Adrenal gland (tissue), 9 donors: ENCODE measurements at regions not wholly inside any gene's neighbourhood (a gene's known extent, or its start where the extent isn't known, plus 50 kb on each side); places are given as distances from the start of the nearest gene placed in this dataset.

Experiments
- DNase-seq, 7 donors: peaks; one replicate each; pipeline ENCODE4 v3.0.0-alpha.2; 2019 to 2020
- H3K27ac ChIP-seq, 5 donors: fragments of 200-600 bp; sonication (generic) in 4 of 5; 1 replicate in 3 of 5; 2 replicates in 2 of 5; pipeline versions ENCODE4 v1.5.1 to v1.8.0; 2016 to 2020; ENCODE audit warnings: mild to moderate bottlenecking in 1 of 5
- H3K27me3 ChIP-seq: fragments of 200-600 bp; 2 replicates; pipeline ENCODE4 v1.8.0; 2021
- H3K36me3 ChIP-seq, 2 donors: fragments of 200-600 bp; replicated peaks in 1 of 2; 1 replicate in 1 of 2; 2 replicates in 1 of 2; pipeline versions ENCODE4 v1.5.1 to v1.8.0; 2018 to 2022
- H3K4me1 ChIP-seq, 2 donors: fragments of 200-600 bp; replicated peaks in 1 of 2; 1 replicate in 1 of 2; 2 replicates in 1 of 2; pipeline versions ENCODE4 v1.5.1 to v1.8.0; 2018 to 2021
- H3K4me3 ChIP-seq, 4 donors: fragments of 200-600 bp; sonication (generic) in 3 of 4; one replicate each; pipeline ENCODE4 v1.5.1; 2016 to 2018
- H3K9me3 ChIP-seq, 3 donors: fragments of 200-600 bp; sonication (generic) in 1 of 3; replicated peaks in 1 of 3; 1 replicate in 2 of 3; 2 replicates in 1 of 3; pipeline versions ENCODE4 v1.5.1 to v1.8.0; 2016 to 2021
- CTCF ChIP-seq, 6 experiments: fragments of 450-650 bp in 4 of 6; fragments of 200-600 bp in 2 of 6; sonication (generic) in 1 of 6; IDR thresholded peaks; 1 replicate in 5 of 6; 2 replicates in 1 of 6; pipeline versions ENCODE4 v1.5.1 to v1.8.0; 2016 to 2021; ENCODE audit warnings: antibody characterized with exemption in 6 of 6, mild to moderate bottlenecking in 2 of 6, moderate library complexity in 1 of 6
- POLR2A ChIP-seq, 2 donors: fragments of 450-650 bp; IDR thresholded peaks; one replicate each; pipeline ENCODE4 v1.6.1; 2017; ENCODE audit warnings: antibody characterized with exemption in 2 of 2, mild to moderate bottlenecking in 2 of 2, moderate library complexity in 1 of 2
- WGBS, 4 donors: extraction: QIAGEN DNeasy Blood & Tissue Kit in 2 of 4; methylation state at CpG; one replicate each; pipeline versions ENCODE4 v1.1.5 to v1.1.7; 2013 to 2017; 5-methylcytosine and 5-hydroxymethylcytosine counted together
- intact Hi-C, 2 donors: fragments of 100-400 bp; cut with DNase I; formaldehyde crosslinking; loops; one replicate each; pipeline versions ENCODE4 v1.14.1 to v1.15.0; 2022 to 2023
- donor health status: healthy with polysubstance abuse.
- donor health status: Bipolar disorder and iron deficiency.
- donor health status: DM: yes; HTN: yes; CAD: no.
- donor health status: DM: no; HTN: no; CAD: no.
- donor health status: DM: no; HTN: no; CAD: no.

- intact Hi-C loops, result no loop called here
- Histone ChIP-seq H3K4me1 (no peaks in the 10 kb centered on the region), H3K27ac (no peak overlapping the region), H3K9me3 (no peaks in the 10 kb centered on the region), H3K27me3 (no peaks in the 10 kb centered on the region), H3K4me3 (no peak overlapping the region), H3K36me3 (no peaks in the 10 kb centered on the region)
- TF ChIP-seq POLR2A (IDR thresholded peaks at IDR 0.05), result no peak
- TF ChIP-seq CTCF (IDR thresholded peaks at IDR 0.05), result no peak
- WGBS, 4 donors, result 86 to 89% (median 87%) methylated on average over 4 of the region's 4 CpGs
- DNase-seq, result no peak
Observed at GRCh38 chr11:109507331-109507730, 85.3 kb downstream of the C11orf87 start.

GRCh38 chr11:109507836-109508561 is 86.0 kb downstream of the C11orf87 start:
- Histone ChIP-seq H3K36me3 (no peaks in the 10 kb centered on the region), H3K4me3 (no peak overlapping the region), H3K9me3 (no peaks in the 10 kb centered on the region), H3K27me3 (no peaks in the 10 kb centered on the region), H3K27ac (no peak overlapping the region), H3K4me1 (no peaks in the 10 kb centered on the region)
- intact Hi-C loops, result no loop called here
- 61 to 86% (median 77%) methylated on average over 1 of the region's 1 CpG for WGBS, 4 donors
- no peak for TF ChIP-seq POLR2A (IDR thresholded peaks at IDR 0.05)
- TF ChIP-seq CTCF (IDR thresholded peaks at IDR 0.05), result no peak
- DNase-seq, result no peak

- Histone ChIP-seq H3K4me3 (no peak overlapping the region), H3K36me3 (no peaks in the 10 kb centered on the region), H3K27me3 (no peaks in the 10 kb centered on the region), H3K9me3 (no peaks in the 10 kb centered on the region), H3K27ac (no peak overlapping the region), H3K4me1 (no peaks in the 10 kb centered on the region)
- intact Hi-C loops, result no loop called here
- TF ChIP-seq CTCF (IDR thresholded peaks at IDR 0.05) (no peak), POLR2A (IDR thresholded peaks at IDR 0.05) (no peak)
- DNase-seq, result no peak
- WGBS, 4 donors, result 61 to 80% (median 78%) methylated on average over 2 of the region's 2 CpGs
Observed at GRCh38 chr11:109508943-109509342, 87.0 kb downstream of the C11orf87 start.

- H3K9me3 ChIP-seq, result no peaks in the 10 kb centered on the region
- DNase-seq, result no peak
- H3K27me3 ChIP-seq, result no peaks in the 10 kb centered on the region
- intact Hi-C loops, result no loop called here
- WGBS, 4 donors, result 61 to 80% (median 77%) methylated on average over 1 of the region's 1 CpG
- H3K36me3 ChIP-seq, result no peaks in the 10 kb centered on the region
- TF ChIP-seq CTCF (IDR thresholded peaks at IDR 0.05) (no peak), POLR2A (IDR thresholded peaks at IDR 0.05) (no peak)
- H3K4me3 ChIP-seq, result no peak overlapping the region
- H3K4me1 ChIP-seq, result no peaks in the 10 kb centered on the region
- no peak overlapping the region for H3K27ac ChIP-seq
Observed at GRCh38 chr11:109510316-109510715, 88.3 kb downstream of the C11orf87 start.
